Stimulated activated CD4-positive, alpha-beta T cell treated with anti-CD3 and anti-CD28 coated beads, Interleukin-12 subunit alpha, Interleukin-12 subunit beta, amount 100 ng/mL, for 4 hours (primary cell): ENCODE measurements at regions not wholly inside any gene's neighbourhood (a gene's known extent, or its start where the extent isn't known, plus 50 kb on each side); places are given as distances from the start of the nearest gene placed in this dataset.

Experiments
- DNase-seq: peaks from one replicate; pipeline ENCODE4 v3.0.0-alpha.2; 2020

GRCh38 chr17:14942526-14943190 lies 322.5 kb downstream of the PMP22 start:
- no peak for DNase-seq

GRCh38 chr17:14940938-14941265 lies 324.2 kb downstream of the PMP22 start:
- DNase-seq, result no peak

- no peak for DNase-seq
Observed at GRCh38 chr17:14940108-14940937, 324.8 kb downstream of the PMP22 start.

- DNase-seq, result no peak
Observed at GRCh38 chr17:14935845-14936485, 329.2 kb downstream of the PMP22 start.

GRCh38 chr17:14935139-14935841 lies 329.8 kb downstream of the PMP22 start:
- DNase-seq, result no peak

GRCh38 chr17:14933676-14934075 lies 331.4 kb downstream of the PMP22 start:
- DNase-seq, result no peak

GRCh38 chr17:14926526-14927122 lies 338.5 kb downstream of the PMP22 start:
- DNase-seq, result peak; percentile 22

GRCh38 chr17:14926073-14926472 lies 339.1 kb downstream of the PMP22 start:
- DNase-seq, result no peak

- DNase-seq, result no peak
Observed at GRCh38 chr17:14925498-14925897, 339.6 kb downstream of the PMP22 start.

GRCh38 chr17:14923981-14924380 lies 341.1 kb downstream of the PMP22 start:
- no peak for DNase-seq

- no peak for DNase-seq
Observed at GRCh38 chr17:14922411-14922810, 342.7 kb downstream of the PMP22 start.

- no peak for DNase-seq
Observed at GRCh38 chr17:14921936-14922335, 343.2 kb downstream of the PMP22 start.

- DNase-seq, result no peak
Observed at GRCh38 chr17:14919631-14920213, 345.4 kb downstream of the PMP22 start.

GRCh38 chr17:14919094-14919493 lies 346.0 kb downstream of the PMP22 start:
- no peak for DNase-seq

GRCh38 chr17:14918540-14918939 lies 346.6 kb downstream of the PMP22 start:
- no peak for DNase-seq

GRCh38 chr17:14910916-14911315 lies 354.2 kb downstream of the PMP22 start:
- DNase-seq, result no peak

GRCh38 chr17:14904386-14904785 lies 360.7 kb downstream of the PMP22 start:
- no peak for DNase-seq

GRCh38 chr17:14903854-14904253 lies 361.3 kb downstream of the PMP22 start:
- no peak for DNase-seq

GRCh38 chr17:14902803-14903202 lies 362.3 kb downstream of the PMP22 start:
- no peak for DNase-seq

- DNase-seq, result no peak
Observed at GRCh38 chr17:14902297-14902696, 362.8 kb downstream of the PMP22 start.

GRCh38 chr17:14901376-14901775 lies 363.8 kb downstream of the PMP22 start:
- no peak for DNase-seq

GRCh38 chr17:14886200-14886739 lies 378.9 kb downstream of the PMP22 start:
- no peak for DNase-seq
